Ectodermal cell (in vitro differentiated cells): ENCODE measurements at regions not wholly inside any gene's neighbourhood (a gene's known extent, or its start where the extent isn't known, plus 50 kb on each side); places are given as distances from the start of the nearest gene placed in this dataset.

Experiments used
- H3K27ac ChIP-seq: 2 replicates; pipeline ENCODE4 v1.7.0; 2013; ENCODE audit warnings: mild to moderate bottlenecking, low read depth, low read length; ENCODE audit not compliant: insufficient read depth, poor library complexity, severe bottlenecking
- H3K27me3 ChIP-seq: 2 replicates; pipeline ENCODE4 v1.7.0; 2013; ENCODE audit warnings: mild to moderate bottlenecking, low read length; ENCODE audit not compliant: insufficient read depth, control insufficient read depth, poor library complexity, severe bottlenecking
- H3K36me3 ChIP-seq: one replicate; pipeline ENCODE4 v1.7.0; 2013; ENCODE audit warnings: low read length; ENCODE audit not compliant: control insufficient read depth, insufficient read depth
- H3K4me1 ChIP-seq: one replicate; pipeline ENCODE4 v1.7.0; 2013; ENCODE audit warnings: low read length; ENCODE audit not compliant: control insufficient read depth, insufficient read depth
- H3K4me3 ChIP-seq: 2 replicates; pipeline ENCODE4 v1.7.0; 2013; ENCODE audit warnings: low read depth, low read length, control low read depth; ENCODE audit not compliant: insufficient read depth
- H3K9me3 ChIP-seq: 2 replicates; pipeline ENCODE4 v1.7.0; 2013; ENCODE audit warnings: mild to moderate bottlenecking, low read length, moderate library complexity; ENCODE audit not compliant: control insufficient read depth
- WGBS, 2 experiments: methylation state at CpG; one replicate each; pipeline ENCODE4 v1.1.7; 2013; ENCODE audit warnings: missing lambda C conversion rate in 2 of 2; 5-methylcytosine and 5-hydroxymethylcytosine counted together

DNA sequence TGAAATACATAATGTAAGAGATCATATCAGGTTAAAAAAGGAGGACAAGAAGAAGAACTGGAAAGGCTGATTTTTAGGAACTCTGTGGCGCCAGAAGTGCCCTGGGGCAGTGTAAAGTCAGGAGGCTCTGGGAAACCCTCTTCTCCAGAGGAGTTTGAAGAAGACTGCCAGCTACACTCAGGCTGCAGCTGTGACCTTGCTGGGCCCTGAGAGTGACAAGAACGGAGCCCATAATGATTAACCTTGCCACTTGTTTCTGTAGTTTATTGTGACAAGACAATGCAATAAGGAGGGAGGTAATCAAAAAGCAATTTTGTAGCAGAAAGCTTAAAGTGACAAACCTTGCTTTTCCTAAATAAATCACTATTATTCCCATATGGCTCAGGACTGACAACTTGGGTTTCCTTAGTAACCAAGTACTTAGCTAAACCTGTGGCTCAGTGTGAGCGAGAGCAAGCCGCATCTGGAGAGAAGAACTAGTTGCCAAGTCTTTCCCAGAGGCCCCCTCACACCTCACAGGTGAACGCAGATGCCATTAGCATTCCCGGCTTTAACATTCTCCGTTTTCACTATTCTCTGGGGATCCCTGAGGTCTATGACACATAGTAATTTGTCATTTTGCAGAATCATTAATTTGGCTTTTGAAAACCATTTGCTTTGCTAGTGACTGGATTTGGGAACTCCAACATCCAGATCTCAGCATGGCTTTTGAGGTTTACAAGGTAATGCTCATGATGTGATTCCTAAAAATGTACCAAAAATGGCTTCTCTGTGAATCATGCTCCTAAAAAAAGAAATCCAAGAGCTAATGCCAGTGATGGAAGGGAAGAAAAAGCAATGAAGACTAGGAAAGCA lies 115.9 kb downstream of the OMA1 start:
- H3K9me3 ChIP-seq = no peaks in the 10 kb centered on the region
- no peaks in the 10 kb centered on the region for H3K36me3 ChIP-seq
- WGBS, 2 experiments = 89 to 95% methylated on average over 7 of the region's 7 CpGs
- H3K27me3 ChIP-seq = no peaks in the 10 kb centered on the region
- no peak overlapping the region for H3K4me3 ChIP-seq
- no peak overlapping the region for H3K27ac ChIP-seq
- peaks cover 7% of the 10 kb centered on the region for H3K4me1 ChIP-seq

- no peaks in the 10 kb centered on the region for H3K4me1 ChIP-seq
- no peaks in the 10 kb centered on the region for H3K36me3 ChIP-seq
- WGBS, 2 experiments = 95 to 96% methylated on average over 2 of the region's 2 CpGs
- no peaks in the 10 kb centered on the region for H3K9me3 ChIP-seq
- no peaks in the 10 kb centered on the region for H3K27me3 ChIP-seq
- no peak overlapping the region for H3K4me3 ChIP-seq
- no peak overlapping the region for H3K27ac ChIP-seq
These were observed 119.6 kb downstream of the OMA1 start for GRCh38 chr1:58426918-58427317.

GRCh38 chr1:58422436-58422835 lies 124.1 kb downstream of the OMA1 start:
- Histone ChIP-seq H3K27me3 (no peaks in the 10 kb centered on the region), H3K4me3 (no peak overlapping the region), H3K36me3 (no peaks in the 10 kb centered on the region), H3K9me3 (no peaks in the 10 kb centered on the region), H3K4me1 (peaks cover 16% of the 10 kb centered on the region), H3K27ac (no peak overlapping the region)
- WGBS, 2 experiments = 94 to 97% methylated on average over 4 of the region's 4 CpGs

DNA sequence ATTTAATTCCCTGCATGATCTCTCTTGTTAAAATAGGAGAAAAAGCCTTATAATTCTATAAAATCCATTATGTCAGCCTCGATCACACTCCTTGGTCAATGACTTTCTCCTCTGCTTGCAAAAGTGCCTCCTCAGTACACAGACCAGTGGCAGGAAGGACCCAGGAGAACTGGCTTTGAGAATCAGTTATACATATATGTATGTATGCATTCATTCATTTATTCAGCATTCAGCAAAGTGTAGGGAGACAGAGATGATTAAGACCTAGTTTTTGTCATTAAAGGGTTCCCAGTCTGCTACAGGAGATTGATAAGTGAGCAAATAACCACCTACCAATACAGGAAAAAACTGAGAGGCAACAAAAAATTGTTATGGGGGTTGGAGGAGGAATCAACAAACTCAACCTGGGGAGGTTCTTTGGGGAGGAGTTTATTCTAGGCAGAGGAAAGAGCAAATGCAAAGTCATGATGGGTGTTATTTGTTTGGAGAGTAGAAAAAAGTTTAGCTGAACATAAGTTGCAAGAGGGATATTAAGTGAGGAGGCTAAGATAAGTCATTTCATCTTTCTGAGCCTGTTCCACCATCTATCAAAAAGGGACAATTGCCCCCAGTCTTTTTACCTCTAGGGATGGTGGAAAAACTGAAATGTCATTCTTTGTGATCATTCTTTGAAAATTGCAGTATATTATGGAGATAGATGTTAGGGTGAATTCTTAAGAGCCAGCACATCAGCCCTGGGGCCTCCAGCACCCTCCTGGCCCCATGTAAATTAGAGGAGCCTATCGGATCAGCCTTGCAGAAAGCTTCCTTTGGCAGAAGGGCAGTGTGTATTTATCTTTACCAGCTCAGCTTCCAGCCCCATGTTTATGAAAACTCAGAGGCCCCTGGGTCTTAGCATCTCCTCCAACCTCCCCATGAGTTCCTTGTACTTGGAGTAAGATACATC lies 128.0 kb downstream of the OMA1 start:
- H3K4me3 ChIP-seq = no peak overlapping the region
- H3K9me3 ChIP-seq = no peaks in the 10 kb centered on the region
- no peaks in the 10 kb centered on the region for H3K27me3 ChIP-seq
- peaks cover 20% of the 10 kb centered on the region for H3K4me1 ChIP-seq
- no peak overlapping the region for H3K27ac ChIP-seq
- 85 to 87% methylated on average over 2 of the region's 2 CpGs for WGBS, 2 experiments
- no peaks in the 10 kb centered on the region for H3K36me3 ChIP-seq

GRCh38 chr1:58412071-58412580 lies 134.4 kb downstream of the OMA1 start:
- Histone ChIP-seq H3K4me1 (peaks cover 13% of the 10 kb centered on the region), H3K4me3 (no peak overlapping the region), H3K36me3 (no peaks in the 10 kb centered on the region), H3K27ac (no peak overlapping the region), H3K27me3 (no peaks in the 10 kb centered on the region), H3K9me3 (no peaks in the 10 kb centered on the region)
- 85 to 90% methylated on average over 4 of the region's 4 CpGs for WGBS, 2 experiments

GRCh38 chr1:58409890-58410289 lies 136.6 kb downstream of the OMA1 start:
- no peaks in the 10 kb centered on the region for H3K27me3 ChIP-seq
- H3K4me3 ChIP-seq = no peak overlapping the region
- H3K4me1 ChIP-seq = peaks cover 10% of the 10 kb centered on the region
- H3K36me3 ChIP-seq = no peaks in the 10 kb centered on the region
- no peak overlapping the region for H3K27ac ChIP-seq
- no peaks in the 10 kb centered on the region for H3K9me3 ChIP-seq
- 59 to 74% methylated on average over 5 of the region's 6 CpGs for WGBS, 2 experiments

GRCh38 chr1:58409336-58409735 lies 137.2 kb downstream of the OMA1 start:
- Histone ChIP-seq H3K9me3 (no peaks in the 10 kb centered on the region), H3K4me1 (peaks cover 10% of the 10 kb centered on the region), H3K27me3 (no peaks in the 10 kb centered on the region), H3K36me3 (no peaks in the 10 kb centered on the region), H3K27ac (no peak overlapping the region), H3K4me3 (no peak overlapping the region)
- WGBS, 2 experiments = 79 to 84% methylated on average over 6 of the region's 6 CpGs

GRCh38 chr1:58406301-58407071 lies 140.0 kb downstream of the OMA1 start:
- Histone ChIP-seq H3K27ac (no peak overlapping the region), H3K4me3 (no peak overlapping the region), H3K9me3 (no peaks in the 10 kb centered on the region), H3K4me1 (peaks cover 10% of the 10 kb centered on the region), H3K36me3 (no peaks in the 10 kb centered on the region), H3K27me3 (no peaks in the 10 kb centered on the region)
- WGBS, 2 experiments = 82 to 83% methylated on average over 12 of the region's 12 CpGs

DNA sequence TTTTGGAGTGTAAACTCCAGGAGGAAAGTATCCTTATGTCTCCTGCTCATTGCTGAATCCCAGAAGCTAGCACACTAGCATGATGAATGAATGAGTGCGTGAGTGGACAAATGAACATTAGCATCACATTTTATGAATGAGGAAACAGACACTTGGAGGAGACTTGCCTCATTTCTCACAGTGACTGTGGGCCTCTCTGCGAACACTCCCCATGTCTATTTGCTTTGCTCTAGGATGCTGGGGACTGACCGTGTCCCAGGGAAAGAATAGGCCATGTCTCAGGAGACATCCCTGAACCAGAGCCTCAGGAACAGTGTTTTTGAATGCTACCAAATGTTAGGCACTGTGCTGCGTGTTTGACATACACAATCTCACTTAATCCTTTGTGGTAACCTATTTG lies 140.9 kb downstream of the OMA1 start:
- WGBS, 2 experiments = 94% methylated on average over 4 of the region's 4 CpGs
- H3K4me1 ChIP-seq = peaks cover 10% of the 10 kb centered on the region
- no peaks in the 10 kb centered on the region for H3K9me3 ChIP-seq
- no peak overlapping the region for H3K27ac ChIP-seq
- no peaks in the 10 kb centered on the region for H3K27me3 ChIP-seq
- no peaks in the 10 kb centered on the region for H3K36me3 ChIP-seq
- no peak overlapping the region for H3K4me3 ChIP-seq
